ENCODE measurements at regions not wholly inside any gene's neighbourhood (a gene's known extent, or its start where the extent isn't known, plus 50 kb on each side); places are given as distances from the start of the nearest gene placed in this dataset.

DNA sequence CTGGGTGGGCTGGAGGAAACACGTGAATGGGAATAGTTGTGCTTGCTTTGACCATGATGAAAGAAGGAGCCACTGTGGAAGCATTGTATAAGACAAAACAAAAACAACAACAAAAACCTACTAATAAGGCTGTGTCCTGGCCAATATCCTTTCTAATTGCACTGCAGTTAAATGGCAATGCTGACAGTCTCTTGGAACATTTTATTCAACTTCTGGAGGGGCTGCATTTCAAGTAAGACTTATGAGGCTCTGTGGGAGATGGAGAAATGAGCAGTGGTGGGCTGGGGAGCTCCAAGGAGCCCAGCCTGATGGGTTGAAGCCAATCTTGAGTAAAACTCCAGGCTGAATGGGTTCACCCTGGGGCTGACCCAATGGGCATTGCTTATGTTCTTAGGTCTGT lies 99.8 kb upstream of the ROPN1 start:
- TF ChIP-seq, protein P1, sequence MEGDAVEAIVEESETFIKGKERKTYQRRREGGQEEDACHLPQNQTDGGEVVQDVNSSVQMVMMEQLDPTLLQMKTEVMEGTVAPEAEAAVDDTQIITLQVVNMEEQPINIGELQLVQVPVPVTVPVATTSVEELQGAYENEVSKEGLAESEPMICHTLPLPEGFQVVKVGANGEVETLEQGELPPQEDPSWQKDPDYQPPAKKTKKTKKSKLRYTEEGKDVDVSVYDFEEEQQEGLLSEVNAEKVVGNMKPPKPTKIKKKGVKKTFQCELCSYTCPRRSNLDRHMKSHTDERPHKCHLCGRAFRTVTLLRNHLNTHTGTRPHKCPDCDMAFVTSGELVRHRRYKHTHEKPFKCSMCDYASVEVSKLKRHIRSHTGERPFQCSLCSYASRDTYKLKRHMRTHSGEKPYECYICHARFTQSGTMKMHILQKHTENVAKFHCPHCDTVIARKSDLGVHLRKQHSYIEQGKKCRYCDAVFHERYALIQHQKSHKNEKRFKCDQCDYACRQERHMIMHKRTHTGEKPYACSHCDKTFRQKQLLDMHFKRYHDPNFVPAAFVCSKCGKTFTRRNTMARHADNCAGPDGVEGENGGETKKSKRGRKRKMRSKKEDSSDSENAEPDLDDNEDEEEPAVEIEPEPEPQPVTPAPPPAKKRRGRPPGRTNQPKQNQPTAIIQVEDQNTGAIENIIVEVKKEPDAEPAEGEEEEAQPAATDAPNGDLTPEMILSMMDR (conservative IDR thresholded peaks at IDR 0.05), result no peak
- TF ChIP-seq EZH2 (IDR thresholded peaks at IDR 0.05; ENCODE audit: low read depth), result no peak
